Epithelial cell of proximal tubule (primary cell): ENCODE measurements at regions not wholly inside any gene's neighbourhood (a gene's known extent, or its start where the extent isn't known, plus 50 kb on each side); places are given as distances from the start of the nearest gene placed in this dataset.

Source experiments
- DNase-seq: peaks from one replicate; pipeline ENCODE4 v3.0.0-alpha.2; 2011; ENCODE audit warnings: low read depth
- H3K4me3 ChIP-seq: 2 replicates; pipeline ENCODE4 v1.5.1; 2011; ENCODE audit warnings: low read depth, mild to moderate bottlenecking, low read length
- CTCF ChIP-seq: conservative IDR thresholded peaks from 2 replicates; pipeline ENCODE4 v1.5.1; 2012; ENCODE audit warnings: low read depth, mild to moderate bottlenecking, low read length

GRCh38 chr15:97731859-97732258, 228.6 kb upstream of the ARRDC4 start:
- H3K4me3 ChIP-seq, result no peak overlapping the region
- no peak for DNase-seq
- no peak for TF ChIP-seq CTCF

- H3K4me3 ChIP-seq, result no peak overlapping the region
- no peak for DNase-seq
- TF ChIP-seq CTCF, result no peak
These were observed 227.1 kb upstream of the ARRDC4 start for GRCh38 chr15:97733373-97733772.

GRCh38 chr15:97736748-97737147, 223.8 kb upstream of the ARRDC4 start:
- no peak for DNase-seq
- H3K4me3 ChIP-seq, result no peak overlapping the region
- TF ChIP-seq CTCF, result no peak

- no peak overlapping the region for H3K4me3 ChIP-seq
- DNase-seq, result no peak
- peak; percentile 64 for TF ChIP-seq CTCF
These were observed 214.9 kb upstream of the ARRDC4 start for GRCh38 chr15:97745481-97746071.

- no peak for TF ChIP-seq CTCF
- no peak for DNase-seq
- no peak overlapping the region for H3K4me3 ChIP-seq
These were observed 213.2 kb upstream of the ARRDC4 start for GRCh38 chr15:97747342-97747741.

GRCh38 chr15:97748576-97748975, 211.9 kb upstream of the ARRDC4 start:
- no peak for DNase-seq
- no peak for TF ChIP-seq CTCF
- no peak overlapping the region for H3K4me3 ChIP-seq

- no peak for DNase-seq
- no peak for TF ChIP-seq CTCF
- H3K4me3 ChIP-seq, result no peak overlapping the region
These were observed 210.4 kb upstream of the ARRDC4 start for GRCh38 chr15:97750060-97750459.
